ENCODE measurements at regions not wholly inside any gene's neighbourhood (a gene's known extent, or its start where the extent isn't known, plus 50 kb on each side); places are given as distances from the start of the nearest gene placed in this dataset.

DNA sequence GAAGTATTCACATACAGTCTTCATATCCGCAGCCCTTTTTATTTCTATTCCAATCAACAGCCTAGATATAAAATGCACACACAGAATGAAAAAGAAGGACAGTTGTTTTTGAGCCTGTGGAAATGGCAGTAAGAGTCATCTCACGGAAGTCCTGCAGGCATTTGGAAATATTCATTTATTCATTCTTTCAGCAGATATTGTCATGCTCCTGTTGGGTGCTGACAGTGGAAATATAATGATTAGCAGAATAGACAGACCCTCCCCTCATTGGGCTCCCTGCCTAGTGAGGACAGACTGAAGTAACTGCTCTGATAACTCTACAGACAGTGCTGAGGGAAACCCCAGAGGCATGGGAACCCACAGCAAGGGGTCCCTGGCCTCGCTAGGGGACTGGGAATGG is 392.3 kb downstream of the FOXO1 start:
- peaks cover 2% of the 10 kb centered on the region for H3K9me3 Mint-ChIP-seq (ENCODE audit: unreplicated experiment)
- no peak overlapping the region for H3K4me3 Mint-ChIP-seq (ENCODE audit: unreplicated experiment)
- peaks cover 1% of the 10 kb centered on the region for H3K4me1 Mint-ChIP-seq (ENCODE audit: low read depth, unreplicated experiment)
- H3K27ac Mint-ChIP-seq (ENCODE audit: unreplicated experiment), result no peak overlapping the region
- H3K27me3 Mint-ChIP-seq (ENCODE audit: unreplicated experiment), result peaks cover 6% of the 10 kb centered on the region
- TF ChIP-seq, protein P1, sequence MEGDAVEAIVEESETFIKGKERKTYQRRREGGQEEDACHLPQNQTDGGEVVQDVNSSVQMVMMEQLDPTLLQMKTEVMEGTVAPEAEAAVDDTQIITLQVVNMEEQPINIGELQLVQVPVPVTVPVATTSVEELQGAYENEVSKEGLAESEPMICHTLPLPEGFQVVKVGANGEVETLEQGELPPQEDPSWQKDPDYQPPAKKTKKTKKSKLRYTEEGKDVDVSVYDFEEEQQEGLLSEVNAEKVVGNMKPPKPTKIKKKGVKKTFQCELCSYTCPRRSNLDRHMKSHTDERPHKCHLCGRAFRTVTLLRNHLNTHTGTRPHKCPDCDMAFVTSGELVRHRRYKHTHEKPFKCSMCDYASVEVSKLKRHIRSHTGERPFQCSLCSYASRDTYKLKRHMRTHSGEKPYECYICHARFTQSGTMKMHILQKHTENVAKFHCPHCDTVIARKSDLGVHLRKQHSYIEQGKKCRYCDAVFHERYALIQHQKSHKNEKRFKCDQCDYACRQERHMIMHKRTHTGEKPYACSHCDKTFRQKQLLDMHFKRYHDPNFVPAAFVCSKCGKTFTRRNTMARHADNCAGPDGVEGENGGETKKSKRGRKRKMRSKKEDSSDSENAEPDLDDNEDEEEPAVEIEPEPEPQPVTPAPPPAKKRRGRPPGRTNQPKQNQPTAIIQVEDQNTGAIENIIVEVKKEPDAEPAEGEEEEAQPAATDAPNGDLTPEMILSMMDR (IDR thresholded peaks at IDR 0.05; ENCODE audit: partially characterized antibody, unreplicated experiment), result no peak
- peaks cover 6% of the 10 kb centered on the region for H3K36me3 Mint-ChIP-seq (ENCODE audit: unreplicated experiment)
- no peak for DNase-seq

DNA sequence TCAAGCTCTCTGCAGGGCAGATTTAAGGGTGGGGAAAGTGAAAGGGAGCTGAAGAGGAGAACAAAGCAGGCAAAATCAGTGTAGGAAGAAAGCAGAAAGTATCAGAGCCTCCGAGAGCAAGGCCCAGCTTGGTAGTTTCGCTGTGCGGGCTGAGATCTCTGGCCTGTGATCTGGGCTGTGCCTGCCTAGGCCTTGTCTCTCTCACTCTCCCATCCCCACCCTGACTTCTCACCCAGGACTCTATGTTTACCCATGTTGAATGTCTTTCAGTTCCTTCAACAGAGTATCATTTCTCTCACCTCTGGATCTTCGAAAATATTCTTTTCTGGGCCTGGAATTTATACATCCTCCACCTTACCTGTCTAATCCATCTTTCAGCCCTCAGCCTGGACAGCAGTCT is 391.3 kb downstream of the FOXO1 start:
- Mint-ChIP-seq H3K9me3 (ENCODE audit: unreplicated experiment) (peaks cover 2% of the 10 kb centered on the region), H3K36me3 (ENCODE audit: unreplicated experiment) (peaks cover 6% of the 10 kb centered on the region), H3K27me3 (ENCODE audit: unreplicated experiment) (peaks cover 6% of the 10 kb centered on the region), H3K4me1 (ENCODE audit: low read depth, unreplicated experiment) (no peaks in the 10 kb centered on the region), H3K27ac (ENCODE audit: unreplicated experiment) (no peak overlapping the region), H3K4me3 (ENCODE audit: unreplicated experiment) (no peak overlapping the region)
- DNase-seq, result no peak
- TF ChIP-seq, protein P1 (IDR thresholded peaks at IDR 0.05; ENCODE audit: partially characterized antibody, unreplicated experiment), result no peak

DNA sequence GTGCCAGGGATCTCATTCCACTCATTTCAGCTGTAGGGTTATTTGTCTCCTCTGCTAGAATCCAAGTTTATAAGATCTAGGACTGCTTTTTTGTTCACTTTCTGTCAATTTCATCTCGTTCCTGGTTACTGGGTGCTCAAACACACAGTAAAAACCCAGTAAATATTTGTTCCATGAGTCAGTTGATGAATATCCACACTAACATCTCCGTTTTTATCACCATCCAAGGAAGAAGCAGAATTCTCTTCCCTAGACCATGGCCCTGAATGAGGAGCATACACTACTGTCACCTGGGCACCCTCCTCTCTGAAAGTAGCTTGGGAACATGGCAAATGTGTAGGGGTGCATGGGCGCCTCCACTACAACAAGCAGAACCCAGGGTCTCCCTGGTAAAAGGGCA is 390.8 kb downstream of the FOXO1 start:
- peaks cover 2% of the 10 kb centered on the region for H3K9me3 Mint-ChIP-seq (ENCODE audit: unreplicated experiment)
- H3K36me3 Mint-ChIP-seq (ENCODE audit: unreplicated experiment), result peaks cover 6% of the 10 kb centered on the region
- H3K27me3 Mint-ChIP-seq (ENCODE audit: unreplicated experiment), result peaks cover 6% of the 10 kb centered on the region
- H3K27ac Mint-ChIP-seq (ENCODE audit: unreplicated experiment), result no peak overlapping the region
- TF ChIP-seq, protein P1 (IDR thresholded peaks at IDR 0.05; ENCODE audit: partially characterized antibody, unreplicated experiment), result no peak
- no peak overlapping the region for H3K4me3 Mint-ChIP-seq (ENCODE audit: unreplicated experiment)
- no peak for DNase-seq
- no peaks in the 10 kb centered on the region for H3K4me1 Mint-ChIP-seq (ENCODE audit: low read depth, unreplicated experiment)

DNA sequence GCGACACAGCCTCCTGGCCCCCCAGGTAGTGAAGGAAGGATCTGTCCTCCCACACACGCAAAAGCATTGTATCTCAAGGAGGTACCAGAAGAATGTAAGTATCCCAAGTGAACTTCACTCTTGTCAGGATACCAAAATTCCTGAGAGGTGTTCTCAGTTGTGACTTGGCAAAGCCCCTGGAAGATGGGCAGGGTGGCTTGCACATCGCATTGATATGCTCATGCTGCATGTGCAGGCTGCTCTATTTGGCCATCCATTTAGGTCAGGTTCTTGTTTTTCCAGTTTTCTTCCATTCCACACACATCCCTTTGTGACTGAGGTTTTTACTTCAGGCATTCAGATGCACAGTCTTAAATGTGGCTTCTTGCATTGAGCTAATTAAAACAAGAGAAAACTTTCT is 382.8 kb downstream of the FOXO1 start:
- no peaks in the 10 kb centered on the region for H3K36me3 Mint-ChIP-seq (ENCODE audit: unreplicated experiment)
- H3K9me3 Mint-ChIP-seq (ENCODE audit: unreplicated experiment), result no peaks in the 10 kb centered on the region
- H3K27ac Mint-ChIP-seq (ENCODE audit: unreplicated experiment), result no peak overlapping the region
- H3K27me3 Mint-ChIP-seq (ENCODE audit: unreplicated experiment), result no peaks in the 10 kb centered on the region
- DNase-seq, result no peak
- H3K4me3 Mint-ChIP-seq (ENCODE audit: unreplicated experiment), result no peak overlapping the region
- no peaks in the 10 kb centered on the region for H3K4me1 Mint-ChIP-seq (ENCODE audit: low read depth, unreplicated experiment)
- TF ChIP-seq, protein P1 (IDR thresholded peaks at IDR 0.05; ENCODE audit: partially characterized antibody, unreplicated experiment), result no peak

DNA sequence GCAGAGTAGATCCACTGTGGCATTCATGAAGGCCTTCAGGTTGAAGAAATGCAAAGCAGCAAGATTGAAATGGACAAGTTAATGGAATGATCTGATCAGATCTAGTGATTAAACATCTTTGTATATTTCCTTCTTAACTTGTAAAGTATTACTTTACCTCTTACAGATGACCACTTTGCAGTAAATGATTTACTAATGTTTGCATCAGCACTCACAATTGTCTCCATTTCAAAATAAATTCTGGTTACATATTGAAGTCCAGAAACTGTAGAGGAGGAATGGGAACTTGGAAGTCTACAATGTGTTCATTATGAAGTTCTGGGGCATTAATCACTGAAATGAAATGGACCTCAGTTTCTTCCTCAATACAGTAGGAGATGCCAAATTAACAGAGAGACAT is 380.8 kb downstream of the FOXO1 start:
- Mint-ChIP-seq H3K9me3 (ENCODE audit: unreplicated experiment) (peaks cover 4% of the 10 kb centered on the region), H3K4me1 (ENCODE audit: low read depth, unreplicated experiment) (no peaks in the 10 kb centered on the region)

More for the DNA sequence above, 380.8 kb downstream of the FOXO1 start:
- Mint-ChIP-seq H3K27ac (ENCODE audit: unreplicated experiment) (no peak overlapping the region), H3K27me3 (ENCODE audit: unreplicated experiment) (no peaks in the 10 kb centered on the region), H3K4me3 (ENCODE audit: unreplicated experiment) (no peak overlapping the region), H3K36me3 (ENCODE audit: unreplicated experiment) (no peaks in the 10 kb centered on the region)
- TF ChIP-seq, protein P1 (IDR thresholded peaks at IDR 0.05; ENCODE audit: partially characterized antibody, unreplicated experiment), result no peak
- no peak for DNase-seq

All from glutamatergic neuron (in vitro differentiated cells).